H1 (cell line): ENCODE measurements at regions not wholly inside any gene's neighbourhood (a gene's known extent, or its start where the extent isn't known, plus 50 kb on each side); places are given as distances from the start of the nearest gene placed in this dataset.
A peak's percentile ranks its signal among the peaks of the same experiment; 100 is the strongest.

Experiments used
- CTCF ChIA-PET: fragments of 300-600 bp; sonication (Branson Sonifier 250); formaldehyde crosslinking; loops from one replicate; lab custom pipeline; 2021; ENCODE audit not compliant: partially characterized antibody; lab: Charles Lee
- POLR2A ChIA-PET: fragments of 300-600 bp; sonication (Branson Sonifier 250); formaldehyde crosslinking; loops from one replicate; lab custom pipeline; 2021; ENCODE audit warnings: inconsistent platforms; ENCODE audit not compliant: partially characterized antibody; lab: Charles Lee
- DNase-seq, 2 experiments: peaks; one replicate each; pipeline versions ENCODE4 v3.0.0 to v3.0.0-alpha.2; 2010 to 2022; ENCODE audit warnings: low spot score in 2 of 2, low read depth in 1 of 2, mixed read lengths in 1 of 2
- FAIRE-seq: peaks from 2 replicates; lab custom pipeline; 2011; peaks lifted over from hg19 to GRCh38; lab: Jason Lieb, UNC
- H2AFZ ChIP-seq: 2 replicates; pipeline ENCODE4 v1.8.1; 2012; ENCODE audit warnings: low read length, inconsistent platforms
- H2AK5ac ChIP-seq: 2 replicates; pipeline ENCODE4 v1.6.1; 2013; ENCODE audit warnings: low read depth, low read length
- H2BK120ac ChIP-seq: replicated peaks from 2 replicates; pipeline ENCODE3; 2013; ENCODE audit warnings: low read depth, low read length, inconsistent platforms
- H2BK12ac ChIP-seq: 2 replicates; pipeline ENCODE4 v1.6.1; 2013; ENCODE audit warnings: low read depth, low read length
- H2BK15ac ChIP-seq: 2 replicates; pipeline ENCODE4 v1.6.1; 2013; ENCODE audit warnings: low read length
- H2BK20ac ChIP-seq: 2 replicates; pipeline ENCODE4 v1.6.1; 2013; ENCODE audit warnings: low read length
- H2BK5ac ChIP-seq: 2 replicates; pipeline ENCODE4 v1.6.1; 2013; ENCODE audit warnings: low read depth, low read length
- H3K14ac ChIP-seq: 2 replicates; pipeline ENCODE4 v1.6.1; 2013; ENCODE audit warnings: inconsistent platforms; ENCODE audit not compliant: insufficient read length
- H3K18ac ChIP-seq: 2 replicates; pipeline ENCODE4 v1.6.1; 2013; ENCODE audit warnings: low read length; ENCODE audit errors: extremely low read depth
- H3K23ac ChIP-seq: 2 replicates; pipeline ENCODE4 v1.6.1; 2013; ENCODE audit warnings: inconsistent platforms; ENCODE audit not compliant: insufficient read length
- H3K23me2 ChIP-seq: 2 replicates; pipeline ENCODE4 v1.6.1; 2013; ENCODE audit warnings: low read depth, low read length
- H3K27ac ChIP-seq: 2 replicates; pipeline ENCODE4 v1.6.1; 2011; ENCODE audit warnings: low read depth, low read length, inconsistent platforms
- H3K27me3 ChIP-seq, 4 experiments: replicated peaks in 1 of 4; 1 replicate in 1 of 4; 2 replicates in 3 of 4; pipeline versions ENCODE4 v1.6.1 to v1.8.1; 2011 to 2013; ENCODE audit warnings: low read length in 3 of 4, mild to moderate bottlenecking in 3 of 4, inconsistent platforms in 2 of 4, mixed read lengths in 2 of 4, moderate library complexity in 1 of 4; ENCODE audit not compliant: control insufficient read depth in 3 of 4, insufficient read depth in 3 of 4; ENCODE audit errors: extremely low read depth in 1 of 4
- H3K36me3 ChIP-seq, 4 experiments: 2 replicates each; pipeline versions ENCODE4 v1.6.1 to v1.8.1; 2011 to 2013; ENCODE audit warnings: mild to moderate bottlenecking in 4 of 4, low read length in 3 of 4, moderate library complexity in 2 of 4, control low read depth in 1 of 4, inconsistent platforms in 1 of 4; ENCODE audit not compliant: insufficient read depth in 4 of 4, control insufficient read depth in 2 of 4
- H3K4ac ChIP-seq: replicated peaks from 2 replicates; pipeline ENCODE3; 2013; ENCODE audit warnings: low read length, low read depth, mixed read lengths, inconsistent platforms; ENCODE audit not compliant: insufficient read length
- H3K4me1 ChIP-seq, 4 experiments: replicated peaks in 1 of 4; 1 replicate in 1 of 4; 2 replicates in 3 of 4; pipeline versions ENCODE4 v1.6.1 to v1.8.1; 2011 to 2013; ENCODE audit warnings: low read length in 3 of 4, inconsistent platforms in 2 of 4, mixed read lengths in 1 of 4; ENCODE audit not compliant: insufficient read depth in 4 of 4, control insufficient read depth in 3 of 4
- H3K4me2 ChIP-seq, 2 experiments: 2 replicates each; pipeline versions ENCODE4 v1.6.1 to v1.8.1; 2011 to 2013; ENCODE audit warnings: low read depth in 2 of 2, low read length in 2 of 2, control low read depth in 1 of 2, inconsistent platforms in 1 of 2, mild to moderate bottlenecking in 1 of 2; ENCODE audit not compliant: insufficient read depth in 1 of 2
- H3K4me3 ChIP-seq, 4 experiments: fragments of 200-600, 300-600 bp in 1 of 4; sonication (generic), shearing (Covaris generic), sonication (Bioruptor Twin) in 1 of 4; 2 replicates each; pipeline versions ENCODE4 v1.5.1 to v1.8.1; 2011 to 2016; ENCODE audit warnings: low read length in 4 of 4, low read depth in 3 of 4, control low read depth in 2 of 4, inconsistent platforms in 2 of 4, mild to moderate bottlenecking in 2 of 4, mixed read lengths in 1 of 4, moderate library complexity in 1 of 4; ENCODE audit not compliant: insufficient read depth in 2 of 4; ENCODE audit errors: extremely low read depth in 1 of 4
- H3K56ac ChIP-seq: replicated peaks from 2 replicates; pipeline ENCODE3; 2013; ENCODE audit warnings: low read depth, mild to moderate bottlenecking, mixed read lengths, low read length, inconsistent platforms; ENCODE audit not compliant: insufficient read length
- H3K79me1 ChIP-seq: 2 replicates; pipeline ENCODE4 v1.6.1; 2013; ENCODE audit warnings: low read depth, low read length, control low read depth
- H3K79me2 ChIP-seq, 2 experiments: 2 replicates each; pipeline versions ENCODE4 v1.6.1 to v1.8.1; 2012 to 2013; ENCODE audit warnings: low read length in 2 of 2, mild to moderate bottlenecking in 2 of 2, inconsistent platforms in 1 of 2; ENCODE audit not compliant: insufficient read depth in 2 of 2, control insufficient read depth in 1 of 2
- H3K9ac ChIP-seq, 4 experiments: replicated peaks in 1 of 4; 1 replicate in 1 of 4; 2 replicates in 3 of 4; pipeline versions ENCODE4 v1.6.1 to v1.8.1; 2011 to 2013; ENCODE audit warnings: low read depth in 3 of 4, low read length in 3 of 4, control low read depth in 2 of 4, mild to moderate bottlenecking in 2 of 4, moderate library complexity in 2 of 4, inconsistent platforms in 1 of 4; ENCODE audit errors: extremely low read depth in 1 of 4
- H3K9me3 ChIP-seq, 2 experiments: 2 replicates each; pipeline versions ENCODE4 v1.6.1 to v1.8.1; 2012 to 2013; ENCODE audit warnings: mild to moderate bottlenecking in 2 of 2, moderate library complexity in 2 of 2, control low read depth in 1 of 2, inconsistent platforms in 1 of 2, low read depth in 1 of 2, low read length in 1 of 2, mixed read lengths in 1 of 2; ENCODE audit not compliant: insufficient read depth in 2 of 2
- H4K20me1 ChIP-seq, 2 experiments: replicated peaks in 1 of 2; 2 replicates each; pipeline versions ENCODE3 to v1.8.1; 2011 to 2013; ENCODE audit warnings: inconsistent platforms in 2 of 2, low read length in 2 of 2, mild to moderate bottlenecking in 1 of 2; ENCODE audit not compliant: insufficient read depth in 2 of 2, control insufficient read depth in 1 of 2
- H4K5ac ChIP-seq: 2 replicates; pipeline ENCODE4 v1.6.1; 2013; ENCODE audit warnings: low read length, low read depth, mixed read lengths, inconsistent platforms; ENCODE audit not compliant: insufficient read length
- H4K8ac ChIP-seq: 2 replicates; pipeline ENCODE4 v1.8.0; 2013; ENCODE audit warnings: mild to moderate bottlenecking, moderate library complexity, low read length, inconsistent platforms; ENCODE audit not compliant: insufficient read depth; ENCODE audit errors: extremely low read depth
- H4K91ac ChIP-seq: replicated peaks from 2 replicates; pipeline ENCODE3; 2013; ENCODE audit warnings: low read length, mixed read lengths, inconsistent platforms; ENCODE audit not compliant: insufficient read length
- ASH2L ChIP-seq: fragments of 200-600, 300-600 bp; sonication (generic); IDR thresholded peaks from one replicate; pipeline ENCODE4 v1.7.1; 2017; ENCODE audit warnings: low read length
- CHD1 ChIP-seq: IDR thresholded peaks from 2 replicates; pipeline ENCODE4 v1.6.1; 2012; ENCODE audit warnings: low read depth, low read length, improper control_type of control experiment
- GTF2F1 ChIP-seq: IDR thresholded peaks from 2 replicates; pipeline ENCODE4 v1.6.1; 2012; ENCODE audit warnings: low read depth, low read length, improper control_type of control experiment, borderline replicate concordance
- TBP ChIP-seq: IDR thresholded peaks from 2 replicates; pipeline ENCODE4 v1.6.1; 2011; ENCODE audit warnings: low read depth, low read length, improper control_type of control experiment
- WGBS, 2 experiments: shearing (Covaris generic) in 1 of 2; methylation state at CpG; one replicate each; pipeline versions ENCODE4 v1.1.6 to v1.1.7; 2013 to 2015; ENCODE audit warnings: low lambda C conversion rate in 2 of 2, mixed read lengths in 2 of 2, inconsistent platforms in 1 of 2, low coverage in 1 of 2, missing lambda C conversion rate in 1 of 2; ENCODE audit not compliant: insufficient replicate concordance in 2 of 2, insufficient coverage in 1 of 2, insufficient read length in 1 of 2; ENCODE audit errors: extremely low coverage in 1 of 2, missing lambda C conversion rate in 1 of 2; 5-methylcytosine and 5-hydroxymethylcytosine counted together

DNA sequence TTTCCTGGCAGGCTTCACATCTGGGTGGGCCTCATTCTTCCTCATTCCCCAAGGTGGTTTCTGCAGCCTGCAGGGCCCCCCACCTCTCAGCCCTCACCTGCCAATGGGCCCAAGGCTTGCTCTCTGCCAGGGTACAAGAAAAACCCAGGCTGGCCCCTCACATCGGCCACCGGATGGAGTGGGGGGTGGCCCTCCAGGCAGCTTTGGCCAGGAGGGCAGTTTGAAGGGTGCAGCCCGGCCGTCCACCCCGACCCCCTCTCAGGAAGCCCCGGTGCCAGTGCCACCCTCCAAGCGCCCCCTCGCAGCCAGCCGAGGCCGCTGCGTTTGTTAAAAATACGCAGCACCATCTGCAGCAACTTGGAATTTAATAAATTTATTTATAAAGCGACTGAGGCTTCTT lies 196.7 kb downstream of the CTTN start:
- Histone ChIP-seq H4K8ac (peak overlapping the region; percentile 28; the same call in 1 of the 2 replicates), H3K4me3 (no peak overlapping the region), H3K18ac (no peak overlapping the region), H3K9ac (no peak overlapping the region), H3K27me3 (no peaks in the 10 kb centered on the region), H4K20me1 (peaks cover 2 to 4% of the 10 kb centered on the region in 2 experiments), H3K79me1 (peaks cover 4% of the 10 kb centered on the region; the same call in 1 of the 2 replicates), H3K9me3 (no peaks in the 10 kb centered on the region), H2BK5ac (no peak overlapping the region), H4K91ac (no peak overlapping the region), H3K23ac (no peak overlapping the region), H3K27ac (no peak overlapping the region), H2AFZ (no peak overlapping the region), H2AK5ac (no peak overlapping the region), H2BK120ac (no peak overlapping the region), H3K4ac (no peak overlapping the region), H3K14ac (no peak overlapping the region), H2BK12ac (no peak overlapping the region), H3K56ac (no peak overlapping the region), H3K4me1 (peaks cover 0 to 5% (median under 1%) of the 10 kb centered on the region in 4 experiments; a peak in 4 of 7 replicates), H3K23me2 (no peaks in the 10 kb centered on the region), H3K4me2 (no peak overlapping the region), H4K5ac (no peak overlapping the region), H3K79me2 (no peaks in the 10 kb centered on the region), H3K36me3 (no peaks in the 10 kb centered on the region), H2BK20ac (no peak overlapping the region), H2BK15ac (no peak overlapping the region)
- ChIA-PET CTCF (interaction anchor here (1.1 to 1.6 kb wide), 3 partner anchors 19 to 124 kb away, joined by 3 read pairs; no protein-coding TSS in a partner anchor), POLR2A (interaction anchor here (1.4 kb wide), 1 partner anchor 13 kb away, joined by 4 read pairs; no protein-coding TSS in a partner anchor)
- WGBS, 2 experiments: 91% methylated on average over 13 of the region's 13 CpGs; no CpG with 5 or more reads in 1 of the 2 experiments
- FAIRE-seq (no peak), DNase-seq (no peak)
- TF ChIP-seq ASH2L (no peak), TBP (no peak), GTF2F1 (no peak), CHD1 (no peak)
